ENCODE measurements at regions not wholly inside any gene's neighbourhood (a gene's known extent, or its start where the extent isn't known, plus 50 kb on each side); places are given as distances from the start of the nearest gene placed in this dataset.

DNA sequence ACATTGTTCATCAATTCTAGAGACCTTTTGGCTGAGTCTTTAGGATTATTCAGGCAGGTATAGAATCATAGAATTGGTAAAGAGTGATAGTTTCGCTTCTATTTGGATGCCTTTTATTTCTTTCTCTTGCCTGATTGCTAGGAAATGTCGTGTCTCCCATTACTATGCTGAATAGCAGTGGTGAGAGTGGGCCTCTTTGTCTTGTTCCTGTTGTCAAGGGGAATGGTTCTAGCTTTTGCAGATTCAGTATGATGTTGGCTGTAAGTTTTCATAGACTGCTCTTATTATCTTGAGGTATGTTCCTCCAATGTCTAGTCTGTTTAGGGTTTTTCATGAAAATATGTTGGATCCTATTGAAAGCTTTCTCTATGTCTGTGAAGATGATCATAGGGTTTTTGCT is 200.2 kb upstream of the PABPC4L start:
- TF ChIP-seq EZH2 (IDR thresholded peaks at IDR 0.05; ENCODE audit: insufficient read depth, poor library complexity, severe bottlenecking) (no peak), EZH2phosphoT487 (IDR thresholded peaks at IDR 0.05; ENCODE audit: insufficient read depth, low read depth) (no peak)

Measured in GM23248 (cell line).